RKO (cell line): ENCODE measurements at regions not wholly inside any gene's neighbourhood (a gene's known extent, or its start where the extent isn't known, plus 50 kb on each side); places are given as distances from the start of the nearest gene placed in this dataset.

ENCODE experiments used
- DNase-seq: peaks from one replicate; pipeline ENCODE4 v3.0.0-alpha.2; 2016; ENCODE audit warnings: low spot score

GRCh38 chr7:112395411-112395810 lies 54.8 kb upstream of the IFRD1 start:
- DNase-seq = no peak

GRCh38 chr7:112395893-112396292 lies 54.4 kb upstream of the IFRD1 start:
- DNase-seq = no peak

GRCh38 chr7:112398534-112398933 lies 51.7 kb upstream of the IFRD1 start:
- no peak for DNase-seq

- DNase-seq = no peak
These were observed 50.8 kb upstream of the IFRD1 start for GRCh38 chr7:112399501-112399900.

GRCh38 chr7:112400141-112400540 lies 50.1 kb upstream of the IFRD1 start:
- peak; percentile 57 for DNase-seq
